Panc1 (cell line): ENCODE measurements at regions not wholly inside any gene's neighbourhood (a gene's known extent, or its start where the extent isn't known, plus 50 kb on each side); places are given as distances from the start of the nearest gene placed in this dataset.

Source experiments
- ATAC-seq: fragments of 200-7000 bp; cut with Tn5 transposase; 2 replicates; pipeline ENCODE4 v1.9.1; 2020; ENCODE audit warnings: mild to moderate bottlenecking, moderate library complexity
- BruUV-seq: library from RNA; stranded (reverse); fragments of 400-500 nt; replicated peaks from 2 replicates; lab custom pipeline; 2021; lab: Mats Ljungman, UMichigan
- CTCF ChIA-PET: fragments of 300-600 bp; sonication (Branson Sonifier 250); formaldehyde crosslinking; loops from one replicate; lab custom pipeline; 2022; ENCODE audit warnings: antibody characterized with exemption; lab: Charles Lee
- POLR2A ChIA-PET: fragments of 300-600 bp; sonication (Branson Sonifier 250); formaldehyde crosslinking; loops from one replicate; lab custom pipeline; 2022; ENCODE audit warnings: antibody characterized with exemption; lab: Charles Lee
- DNase-seq: peaks from one replicate; pipeline ENCODE4 v3.0.0-alpha.2; 2010; ENCODE audit warnings: low read depth, low spot score
- H3K27ac ChIP-seq: 2 replicates; pipeline ENCODE4 v1.5.1; 2011; ENCODE audit warnings: mild to moderate bottlenecking, low read length, inconsistent platforms
- H3K27me3 ChIP-seq: fragments of 200-500 bp; sonication (Bioruptor generic); 2 replicates; pipeline ENCODE4 v1.6.0; 2014; ENCODE audit warnings: low read length, inconsistent platforms; ENCODE audit not compliant: control insufficient read depth, insufficient read depth
- H3K36me3 ChIP-seq: fragments of 200-500 bp; sonication (Bioruptor generic); 2 replicates; pipeline ENCODE4 v1.5.1; 2014; ENCODE audit warnings: inconsistent platforms, mild to moderate bottlenecking, low read length, moderate library complexity; ENCODE audit not compliant: control insufficient read depth, insufficient read depth
- H3K4me1 ChIP-seq: 2 replicates; pipeline ENCODE4 v1.5.1; 2011; ENCODE audit warnings: inconsistent platforms, mild to moderate bottlenecking, low read length, moderate library complexity; ENCODE audit not compliant: control insufficient read depth, insufficient read depth
- H3K4me3 ChIP-seq, 2 experiments: 2 replicates each; pipeline ENCODE4 v1.5.1; 2011 to 2012; ENCODE audit warnings: low read depth in 2 of 2, low read length in 2 of 2, mild to moderate bottlenecking in 2 of 2, inconsistent platforms in 1 of 2, moderate library complexity in 1 of 2
- H3K9me3 ChIP-seq: fragments of 200-500 bp; sonication (Bioruptor generic); 2 replicates; pipeline ENCODE4 v1.5.1; 2014; ENCODE audit warnings: low read depth, mild to moderate bottlenecking, inconsistent platforms, low read length, moderate library complexity; ENCODE audit not compliant: control insufficient read depth, insufficient read depth
- CTCF ChIP-seq: fragments of 450-650 bp; IDR thresholded peaks from 2 replicates; pipeline ENCODE4 v1.5.1; 2017; ENCODE audit warnings: mild to moderate bottlenecking
- POLR2AphosphoS5 ChIP-seq: IDR thresholded peaks from 2 replicates; pipeline ENCODE4 v1.6.1; 2012; ENCODE audit warnings: mild to moderate bottlenecking, low read depth, low read length, moderate library complexity
- REST ChIP-seq, 2 experiments: IDR thresholded peaks; 2 replicates each; pipeline ENCODE4 v1.6.1; 2011 to 2012; ENCODE audit warnings: low read depth in 2 of 2, control low read depth in 1 of 2, low read length in 1 of 2, mild to moderate bottlenecking in 1 of 2, moderate library complexity in 1 of 2; ENCODE audit not compliant: insufficient read depth in 1 of 2
- SIN3A ChIP-seq: IDR thresholded peaks from 2 replicates; pipeline ENCODE4 v1.6.1; 2012; ENCODE audit warnings: low read depth, mild to moderate bottlenecking, low read length, moderate library complexity, borderline replicate concordance; ENCODE audit not compliant: insufficient read depth
- TCF7L2 ChIP-seq: IDR thresholded peaks from 2 replicates; pipeline ENCODE4 v1.6.1; 2011; ENCODE audit warnings: mild to moderate bottlenecking, low read depth, low read length, inconsistent platforms
- in situ Hi-C: cut with HindIII; loops from 2 replicates; pipeline ENCODE4 v1.10.0; 2016; ENCODE audit warnings: low sequenced_read_pairs, low pct_unique_long_range_greater_than_20kb
- intact Hi-C: fragments of 100-400 bp; cut with micrococcal nuclease; formaldehyde crosslinking; loops from one replicate; pipeline ENCODE4 v1.10.0; 2022; ENCODE audit not compliant: unreplicated experiment

- in situ Hi-C loops (no loop called here), intact Hi-C loops (no loop called here)
- TF ChIP-seq CTCF (no peak), REST (IDR thresholded peaks at IDR 0.05; ENCODE audit: insufficient read depth in 1 of 2, low read depth in 2 of 2, low read length in 1 of 2) (no peak), TCF7L2 (no peak), POLR2AphosphoS5 (no peak), SIN3A (no peak)
- no peaks in the 10 kb centered on the region for H3K27me3 ChIP-seq
- CTCF ChIA-PET = no interaction called here
- no peaks in the 10 kb centered on the region for H3K4me1 ChIP-seq
- H3K36me3 ChIP-seq = no peaks in the 10 kb centered on the region
- H3K4me3 ChIP-seq = no peak overlapping the region
- no TSS peak for BruUV-seq
- no peaks in the 10 kb centered on the region for H3K9me3 ChIP-seq
- DNase-seq (no peak), ATAC-seq (no peak)
- POLR2A ChIA-PET = no interaction called here
- no peak overlapping the region for H3K27ac ChIP-seq
These were observed 169.7 kb upstream of the LINC00305 start for GRCh38 chr18:64318547-64318946.

- in situ Hi-C loops (no loop called here), intact Hi-C loops (no loop called here)
- ChIA-PET POLR2A (no interaction called here), CTCF (no interaction called here)
- no peak for ATAC-seq
- Histone ChIP-seq H3K27ac (no peak overlapping the region), H3K27me3 (no peaks in the 10 kb centered on the region), H3K9me3 (no peaks in the 10 kb centered on the region), H3K36me3 (no peaks in the 10 kb centered on the region), H3K4me3 (no peak overlapping the region), H3K4me1 (no peaks in the 10 kb centered on the region)
- DNase-seq = no peak
- no TSS peak for BruUV-seq
- TF ChIP-seq SIN3A (no peak), CTCF (no peak), REST (IDR thresholded peaks at IDR 0.05; ENCODE audit: insufficient read depth in 1 of 2, low read depth in 2 of 2, low read length in 1 of 2) (no peak), TCF7L2 (no peak), POLR2AphosphoS5 (no peak)
These were observed 163.0 kb upstream of the LINC00305 start for GRCh38 chr18:64311859-64312258.
